Heart left ventricle (tissue), 16 donors: ENCODE measurements at regions not wholly inside any gene's neighbourhood (a gene's known extent, or its start where the extent isn't known, plus 50 kb on each side); places are given as distances from the start of the nearest gene placed in this dataset.

Experiments
- ATAC-seq, 4 donors: fragments of 200-7000 bp; cut with Tn5 transposase; one replicate each; pipeline ENCODE4 v1.9.1; 2020 to 2022; ENCODE audit warnings: moderate library complexity in 4 of 4, mild to moderate bottlenecking in 3 of 4, moderate number of reproducible peaks in 1 of 4
- DNase-seq, 5 donors: peaks; one replicate each; pipeline ENCODE4 v3.0.0-alpha.2; 2020
- H3K27ac ChIP-seq, 12 donors: fragments of 200-600 bp; sonication (generic) in 4 of 12; one replicate each; pipeline versions ENCODE4 v1.5.0 to v1.8.0; 2016 to 2022; ENCODE audit warnings: mild to moderate bottlenecking in 2 of 12
- H3K27me3 ChIP-seq, 9 donors: fragments of 200-600 bp; sonication (generic) in 2 of 9; one replicate each; pipeline versions ENCODE4 v1.5.1 to v1.8.0; 2016 to 2022; ENCODE audit warnings: mild to moderate bottlenecking in 3 of 9
- H3K36me3 ChIP-seq, 9 donors: fragments of 200-600 bp; sonication (generic) in 2 of 9; one replicate each; pipeline versions ENCODE4 v1.5.0 to v1.8.0; 2018 to 2022; ENCODE audit warnings: mild to moderate bottlenecking in 2 of 9
- H3K4me1 ChIP-seq, 12 donors: fragments of 200-600 bp; sonication (generic) in 4 of 12; one replicate each; pipeline versions ENCODE4 v1.5.0 to v1.8.0; 2016 to 2022; ENCODE audit warnings: mild to moderate bottlenecking in 3 of 12
- H3K4me3 ChIP-seq, 12 donors: fragments of 200-600 bp; sonication (generic) in 4 of 12; one replicate each; pipeline versions ENCODE4 v1.5.0 to v1.8.0; 2017 to 2022; ENCODE audit warnings: mild to moderate bottlenecking in 9 of 12, moderate library complexity in 4 of 12
- H3K9me3 ChIP-seq, 12 donors: fragments of 200-600 bp; sonication (generic) in 4 of 12; one replicate each; pipeline versions ENCODE4 v1.5.0 to v1.8.0; 2016 to 2022; ENCODE audit warnings: mild to moderate bottlenecking in 1 of 12
- POLR2A ChIP-seq, 2 donors: fragments of 450-650 bp; IDR thresholded peaks; one replicate each; pipeline ENCODE4 v1.6.1; 2017; ENCODE audit warnings: antibody characterized with exemption in 2 of 2, mild to moderate bottlenecking in 2 of 2, moderate library complexity in 2 of 2
- WGBS, 4 donors: extraction: QIAGEN DNeasy Blood & Tissue Kit in 2 of 4; methylation state at CpG; one replicate each; pipeline versions ENCODE4 v1.1.5 to v1.1.7; 2013 to 2018; 5-methylcytosine and 5-hydroxymethylcytosine counted together
- intact Hi-C, 10 donors: fragments of 100-400 bp; cut with DNase I; formaldehyde crosslinking; loops; one replicate each; pipeline versions ENCODE4 v1.11.1 to v1.14.2; 2022
- TF ChIP-seq, protein P1 (sequence below), 12 donors: fragments of 200-600 bp; sonication (generic) in 4 of 12; IDR thresholded peaks; one replicate each; pipeline versions ENCODE4 v1.5.0 to v1.8.0; 2018 to 2022; ENCODE audit warnings: antibody characterized with exemption in 12 of 12, mild to moderate bottlenecking in 5 of 12
- donor health status: ischemic (EF 13 %, LVEDD 7.1; RV severe dilation, severe dysfunction).
- donor health status: healthy with polysubstance abuse.
- donor health status: DM: no; HTN: yes; CAD: no.
- donor health status: DM: no; HTN: no; CAD: no.
- donor health status: ischemic (EF 25% LVEDD 6.9; RV normal size, moderate dysfunction).
- donor health status: ischemic (EF 25% LVEDD 5.7; RV mildly dilated, moderate dysfunction).
- donor health status: healthy.
- donor health status: DM: yes; HTN: yes; CAD: no.
- donor health status: ischemic (EF 35%, LVEDD 5.7; RV mildly dilated, moderate dysfunction).
- donor health status: nonischemic (EF 11% LVEDD 7.7; RV severe dilation, severe dysfunction).
- donor health status: DM: yes; HTN: yes; CAD: no.
- donor health status: PGD.
- donor health status: ischemic (EF 29% LVEDD 5.4; RV normal size, mild dysfunction).
- donor health status: nonischemic (EF 23%, LVEDD 6.1; RV moderate dilation, normal function).

DNA sequence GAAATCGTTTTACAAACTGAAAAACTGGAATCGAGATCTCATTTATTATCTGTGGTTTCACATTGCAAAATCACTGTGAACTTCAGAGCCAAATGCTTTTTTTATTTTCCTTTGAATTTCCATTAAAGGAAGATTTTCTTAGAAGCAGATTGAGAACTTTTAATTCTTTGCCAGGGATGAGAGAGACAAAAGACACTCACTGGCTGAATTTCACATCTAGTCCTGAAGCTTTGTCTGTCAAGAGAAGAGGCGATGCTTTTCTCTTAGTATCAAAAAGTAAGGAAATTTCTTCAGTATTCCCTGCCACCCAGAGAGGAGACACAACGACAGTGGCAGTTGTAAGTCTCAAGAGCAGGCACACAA, 141.8 kb downstream of the TMEM200A start:
- H3K36me3 ChIP-seq: no peaks in the 10 kb centered on the region
- TF ChIP-seq, protein P1, sequence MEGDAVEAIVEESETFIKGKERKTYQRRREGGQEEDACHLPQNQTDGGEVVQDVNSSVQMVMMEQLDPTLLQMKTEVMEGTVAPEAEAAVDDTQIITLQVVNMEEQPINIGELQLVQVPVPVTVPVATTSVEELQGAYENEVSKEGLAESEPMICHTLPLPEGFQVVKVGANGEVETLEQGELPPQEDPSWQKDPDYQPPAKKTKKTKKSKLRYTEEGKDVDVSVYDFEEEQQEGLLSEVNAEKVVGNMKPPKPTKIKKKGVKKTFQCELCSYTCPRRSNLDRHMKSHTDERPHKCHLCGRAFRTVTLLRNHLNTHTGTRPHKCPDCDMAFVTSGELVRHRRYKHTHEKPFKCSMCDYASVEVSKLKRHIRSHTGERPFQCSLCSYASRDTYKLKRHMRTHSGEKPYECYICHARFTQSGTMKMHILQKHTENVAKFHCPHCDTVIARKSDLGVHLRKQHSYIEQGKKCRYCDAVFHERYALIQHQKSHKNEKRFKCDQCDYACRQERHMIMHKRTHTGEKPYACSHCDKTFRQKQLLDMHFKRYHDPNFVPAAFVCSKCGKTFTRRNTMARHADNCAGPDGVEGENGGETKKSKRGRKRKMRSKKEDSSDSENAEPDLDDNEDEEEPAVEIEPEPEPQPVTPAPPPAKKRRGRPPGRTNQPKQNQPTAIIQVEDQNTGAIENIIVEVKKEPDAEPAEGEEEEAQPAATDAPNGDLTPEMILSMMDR (IDR thresholded peaks at IDR 0.05): no peak
- TF ChIP-seq POLR2A (IDR thresholded peaks at IDR 0.05): no peak
- intact Hi-C loops: no loop called here
- H3K27me3 ChIP-seq: no peaks in the 10 kb centered on the region
- WGBS, 4 donors: 69 to 79% (median 75%) methylated on average over 4 of the region's 4 CpGs
- no peak overlapping the region for H3K4me3 ChIP-seq
- no peaks in the 10 kb centered on the region for H3K9me3 ChIP-seq
- peaks cover 0 to under 1% (median 0%) of the 10 kb centered on the region in 12 donors for H3K4me1 ChIP-seq
- no peak for ATAC-seq
- no peak overlapping the region for H3K27ac ChIP-seq
- DNase-seq: no peak

DNA sequence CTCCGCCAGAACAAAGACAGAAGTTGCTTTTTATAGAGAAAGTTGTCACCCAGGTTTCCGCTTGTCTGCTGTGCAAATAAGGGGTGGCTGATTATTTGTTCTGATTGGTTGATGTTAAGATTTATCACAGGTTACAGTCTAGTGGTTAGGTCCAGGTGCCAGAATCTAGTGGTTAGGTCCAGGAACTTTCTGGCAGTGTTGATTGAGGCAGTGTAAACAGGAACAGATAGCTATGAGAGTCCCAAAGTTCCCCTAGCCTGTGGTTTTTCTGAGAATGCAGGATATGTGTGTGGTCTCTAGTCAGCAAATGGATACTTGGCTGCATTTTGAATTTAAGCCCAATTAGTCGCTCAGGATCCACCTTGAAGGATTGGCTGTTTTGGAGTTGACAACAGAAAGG, 148.0 kb downstream of the TMEM200A start:
- 57 to 75% (median 69%) methylated on average over 3 of the region's 3 CpGs for WGBS, 4 donors
- intact Hi-C loops: no loop called here
- TF ChIP-seq, protein P1 (IDR thresholded peaks at IDR 0.05): no peak
- no peak for TF ChIP-seq POLR2A (IDR thresholded peaks at IDR 0.05)
- Histone ChIP-seq H3K27me3 (no peaks in the 10 kb centered on the region), H3K9me3 (no peaks in the 10 kb centered on the region), H3K4me1 (peaks cover 0 to 8% (median 0%) of the 10 kb centered on the region in 12 donors), H3K36me3 (no peaks in the 10 kb centered on the region), H3K4me3 (no peak overlapping the region), H3K27ac (peak overlapping the region in 1 of 12 donors; percentile 22)
- DNase-seq: no peak
- peak in 1 of 4 donors; percentile 24 for ATAC-seq

DNA sequence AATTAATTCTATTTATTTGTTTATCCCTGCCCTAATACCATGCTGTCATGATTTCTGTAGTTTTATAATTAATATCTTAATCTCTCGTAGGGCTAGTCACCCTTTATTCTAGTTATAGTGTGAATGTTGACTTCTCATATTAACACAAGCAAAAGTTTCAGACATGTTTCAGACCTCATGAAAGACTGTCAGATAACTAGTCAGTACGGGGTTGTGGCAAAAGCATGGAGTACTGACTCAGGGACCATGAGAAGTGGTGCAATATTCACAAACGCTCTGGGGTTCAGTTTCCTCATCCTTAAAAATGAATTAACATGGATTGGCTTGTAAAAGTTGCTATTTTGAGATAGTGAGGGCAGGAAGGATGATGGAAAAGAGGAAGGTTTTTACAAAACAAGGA, 148.9 kb downstream of the TMEM200A start:
- no peaks in the 10 kb centered on the region for H3K27me3 ChIP-seq
- ATAC-seq (no peak), DNase-seq (no peak)
- intact Hi-C loops: no loop called here
- H3K9me3 ChIP-seq: no peaks in the 10 kb centered on the region
- no peaks in the 10 kb centered on the region for H3K36me3 ChIP-seq
- TF ChIP-seq, protein P1 (IDR thresholded peaks at IDR 0.05): no peak
- no peak for TF ChIP-seq POLR2A (IDR thresholded peaks at IDR 0.05)
- H3K4me3 ChIP-seq: no peak overlapping the region
- WGBS, 4 donors: 68 to 78% (median 74%) methylated on average over 3 of the region's 3 CpGs
- H3K27ac ChIP-seq: no peak overlapping the region
- H3K4me1 ChIP-seq: peaks cover 0 to 8% (median 0%) of the 10 kb centered on the region in 12 donors

DNA sequence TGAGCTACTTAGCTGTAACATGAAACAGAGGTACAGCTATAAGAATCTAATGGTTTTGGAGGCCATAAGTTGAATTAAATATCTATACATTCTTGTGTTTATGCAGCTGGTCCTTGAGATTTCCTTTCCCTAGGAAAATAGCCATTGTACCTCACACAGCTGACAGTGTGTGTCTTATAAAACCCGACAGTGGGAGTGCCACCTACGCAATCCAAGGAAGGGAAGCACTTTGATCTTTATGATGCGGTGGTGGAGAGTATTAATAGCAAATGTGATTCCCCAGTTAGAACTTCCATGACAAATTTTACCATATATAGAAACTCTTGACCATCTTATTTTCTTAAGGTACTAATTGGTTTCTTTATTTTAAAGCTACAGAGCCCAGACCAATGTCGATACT, 149.5 kb downstream of the TMEM200A start:
- intact Hi-C loops: no loop called here
- Histone ChIP-seq H3K4me3 (no peak overlapping the region), H3K9me3 (no peaks in the 10 kb centered on the region), H3K36me3 (no peaks in the 10 kb centered on the region), H3K4me1 (peaks cover 0 to 8% (median 0%) of the 10 kb centered on the region in 12 donors), H3K27me3 (no peaks in the 10 kb centered on the region), H3K27ac (no peak overlapping the region)
- ATAC-seq (no peak), DNase-seq (no peak)
- 75 to 88% (median 80%) methylated on average over 4 of the region's 4 CpGs for WGBS, 4 donors
- TF ChIP-seq, protein P1 (IDR thresholded peaks at IDR 0.05): no peak
- no peak for TF ChIP-seq POLR2A (IDR thresholded peaks at IDR 0.05)
